Liver (tissue), 3 donors: ENCODE measurements at regions not wholly inside any gene's neighbourhood (a gene's known extent, or its start where the extent isn't known, plus 50 kb on each side); places are given as distances from the start of the nearest gene placed in this dataset.

Experiments
- GABPA ChIP-seq, 2 donors: IDR thresholded peaks in 1 of 2; conservative IDR thresholded peaks in 1 of 2; 2 replicates each; pipeline ENCODE4 v1.6.1; 2016; ENCODE audit warnings: antibody characterized with exemption in 2 of 2, mild to moderate bottlenecking in 1 of 2, moderate library complexity in 1 of 2
- JUND ChIP-seq, 2 donors: IDR thresholded peaks; 2 replicates each; pipeline ENCODE4 v1.6.1; 2016; ENCODE audit warnings: antibody characterized with exemption in 2 of 2
- SP1 ChIP-seq: IDR thresholded peaks from 2 replicates; pipeline ENCODE4 v1.6.1; 2018; ENCODE audit warnings: antibody characterized with exemption, mild to moderate bottlenecking
- TAF1 ChIP-seq: conservative IDR thresholded peaks from 2 replicates; pipeline ENCODE4 v1.6.1; 2016; ENCODE audit warnings: antibody characterized with exemption, mild to moderate bottlenecking
- YY1 ChIP-seq: IDR thresholded peaks from 2 replicates; pipeline ENCODE4 v1.6.1; 2016; ENCODE audit warnings: antibody characterized with exemption, mild to moderate bottlenecking
- TF ChIP-seq, protein P1 (sequence below): fragments of 150-350 bp; IDR thresholded peaks from 2 replicates; pipeline ENCODE4 v1.5.1; 2017; ENCODE audit warnings: improper control_type of control experiment, low read depth, low read length; ENCODE audit not compliant: missing input control
- donor health status: healthy.
- donor health status: healthy.

DNA sequence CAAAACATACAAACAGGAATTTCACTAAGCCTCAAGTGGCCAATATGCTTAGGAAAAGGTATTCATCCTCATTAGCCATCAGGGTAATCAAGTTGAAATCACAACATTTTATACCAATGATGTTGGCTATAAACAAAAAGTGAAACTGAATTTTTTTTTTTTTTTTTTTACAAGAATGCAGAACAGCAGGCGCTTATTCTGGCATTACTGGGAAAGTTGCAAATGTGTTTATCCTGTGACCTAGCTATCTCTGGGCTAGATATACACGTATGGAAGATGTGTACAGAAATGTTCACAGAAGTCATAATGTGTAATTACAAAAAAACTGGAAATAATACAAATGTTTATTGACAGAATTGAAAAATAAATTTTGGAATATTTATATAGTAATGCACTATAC lies 1430.4 kb upstream of the TENM3 start:
- TF ChIP-seq YY1, result no peak
- TF ChIP-seq, protein P1, sequence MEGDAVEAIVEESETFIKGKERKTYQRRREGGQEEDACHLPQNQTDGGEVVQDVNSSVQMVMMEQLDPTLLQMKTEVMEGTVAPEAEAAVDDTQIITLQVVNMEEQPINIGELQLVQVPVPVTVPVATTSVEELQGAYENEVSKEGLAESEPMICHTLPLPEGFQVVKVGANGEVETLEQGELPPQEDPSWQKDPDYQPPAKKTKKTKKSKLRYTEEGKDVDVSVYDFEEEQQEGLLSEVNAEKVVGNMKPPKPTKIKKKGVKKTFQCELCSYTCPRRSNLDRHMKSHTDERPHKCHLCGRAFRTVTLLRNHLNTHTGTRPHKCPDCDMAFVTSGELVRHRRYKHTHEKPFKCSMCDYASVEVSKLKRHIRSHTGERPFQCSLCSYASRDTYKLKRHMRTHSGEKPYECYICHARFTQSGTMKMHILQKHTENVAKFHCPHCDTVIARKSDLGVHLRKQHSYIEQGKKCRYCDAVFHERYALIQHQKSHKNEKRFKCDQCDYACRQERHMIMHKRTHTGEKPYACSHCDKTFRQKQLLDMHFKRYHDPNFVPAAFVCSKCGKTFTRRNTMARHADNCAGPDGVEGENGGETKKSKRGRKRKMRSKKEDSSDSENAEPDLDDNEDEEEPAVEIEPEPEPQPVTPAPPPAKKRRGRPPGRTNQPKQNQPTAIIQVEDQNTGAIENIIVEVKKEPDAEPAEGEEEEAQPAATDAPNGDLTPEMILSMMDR, result no peak
- TF ChIP-seq SP1, result no peak
- no peak for TF ChIP-seq TAF1
- no peak for TF ChIP-seq GABPA (IDR thresholded peaks at IDR 0.05 in 1 of 2, conservative IDR thresholded peaks at IDR 0.05 in 1 of 2)
- TF ChIP-seq JUND (IDR thresholded peaks at IDR 0.05), result no peak
